Transverse colon (tissue), 4 donors: ENCODE measurements at regions not wholly inside any gene's neighbourhood (a gene's known extent, or its start where the extent isn't known, plus 50 kb on each side); places are given as distances from the start of the nearest gene placed in this dataset.

Experiments
- DNase-seq: peaks from one replicate; pipeline ENCODE4 v3.0.0-alpha.2; 2019
- H3K27ac ChIP-seq, 4 donors: fragments of 200-600 bp; sonication (generic); 2 replicates each; pipeline ENCODE4 v1.5.1; 2016 to 2018; ENCODE audit warnings: inconsistent platforms in 4 of 4
- H3K27me3 ChIP-seq: fragments of 200-600 bp; sonication (generic); 2 replicates; pipeline ENCODE4 v1.5.1; 2017; ENCODE audit warnings: inconsistent platforms
- H3K36me3 ChIP-seq, 4 donors: fragments of 200-600 bp; sonication (generic); 2 replicates each; pipeline ENCODE4 v1.5.1; 2017 to 2019; ENCODE audit warnings: inconsistent platforms in 4 of 4
- H3K4me1 ChIP-seq, 4 donors: fragments of 200-600 bp; sonication (generic); 2 replicates each; pipeline ENCODE4 v1.5.1; 2017 to 2020; ENCODE audit warnings: inconsistent platforms in 4 of 4
- H3K4me3 ChIP-seq, 4 donors: fragments of 200-600 bp; sonication (generic); 1 replicate in 1 of 4; 2 replicates in 3 of 4; pipeline versions ENCODE4 v1.5.1 to v1.6.1; 2017 to 2019; ENCODE audit warnings: inconsistent platforms in 4 of 4
- H3K9me3 ChIP-seq, 2 donors: fragments of 200-600 bp; sonication (generic); 2 replicates each; pipeline ENCODE4 v1.5.1; 2017 to 2019; ENCODE audit warnings: inconsistent platforms in 2 of 2
- EP300 ChIP-seq: sonication (generic); formaldehyde crosslinking; IDR thresholded peaks from one replicate; pipeline ENCODE4 v1.6.1; 2017; ENCODE audit warnings: antibody characterized with exemption, low read depth
- POLR2A ChIP-seq: fragments of 450-650 bp; IDR thresholded peaks from one replicate; pipeline ENCODE4 v1.6.1; 2016; ENCODE audit warnings: antibody characterized with exemption, mild to moderate bottlenecking, moderate library complexity
- POLR2AphosphoS5 ChIP-seq, 3 donors: sonication (generic); formaldehyde crosslinking; IDR thresholded peaks; one replicate each; pipeline ENCODE4 v1.6.1; 2016; ENCODE audit warnings: antibody characterized with exemption in 3 of 3
- WGBS, 2 donors: methylation state at CpG; one replicate each; pipeline ENCODE4 v1.1.5; 2018; ENCODE audit warnings: low coverage in 1 of 2; 5-methylcytosine and 5-hydroxymethylcytosine counted together
- in situ Hi-C, 4 donors: fragments of 200-750 bp; cut with MboI; loops; one replicate each; pipeline versions ENCODE4 v1.15.0 to v1.15.1; 2017; ENCODE audit warnings: low sequenced_read_pairs in 3 of 4, low pct_ligation_motif_present in 1 of 4, low pct_unique_long_range_greater_than_20kb in 1 of 4
- intact Hi-C: fragments of 100-400 bp; cut with DNase I; formaldehyde crosslinking; loops from one replicate; pipeline ENCODE4 v1.15.1; 2023; ENCODE audit warnings: low total_unique reads
- TF ChIP-seq, protein P1 (sequence below), 5 experiments: fragments of 200-600 bp in 3 of 5; fragments of 450-650 bp in 2 of 5; sonication (generic) in 3 of 5; IDR thresholded peaks; 1 replicate in 2 of 5; 2 replicates in 3 of 5; pipeline ENCODE4 v1.5.1; 2016 to 2017; ENCODE audit warnings: antibody characterized with exemption in 5 of 5, inconsistent platforms in 3 of 5, mild to moderate bottlenecking in 2 of 5, moderate library complexity in 1 of 5

DNA sequence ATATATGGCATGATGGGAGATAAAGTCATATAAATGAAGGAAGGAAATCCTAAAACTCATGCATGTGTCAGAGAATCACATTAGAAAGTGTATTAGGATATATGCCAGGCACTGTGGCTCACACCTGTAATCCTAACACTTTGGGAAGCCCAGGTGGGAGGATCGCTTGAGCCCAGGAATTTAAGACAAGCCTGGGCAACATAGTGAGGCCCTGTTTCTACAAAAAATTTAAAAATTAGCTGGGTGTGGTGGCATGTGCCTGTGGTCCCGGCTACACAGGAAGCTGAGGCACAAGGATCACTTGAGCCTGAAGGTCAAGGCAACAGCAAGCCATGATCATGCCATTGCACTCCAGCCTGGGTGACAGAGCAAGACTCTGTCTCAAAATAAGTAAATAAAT lies 130.3 kb upstream of the ARID2 start:
- TF ChIP-seq EP300 (no peak), POLR2A (no peak), POLR2AphosphoS5 (IDR thresholded peaks at IDR 0.05) (no peak)
- TF ChIP-seq, protein P1, sequence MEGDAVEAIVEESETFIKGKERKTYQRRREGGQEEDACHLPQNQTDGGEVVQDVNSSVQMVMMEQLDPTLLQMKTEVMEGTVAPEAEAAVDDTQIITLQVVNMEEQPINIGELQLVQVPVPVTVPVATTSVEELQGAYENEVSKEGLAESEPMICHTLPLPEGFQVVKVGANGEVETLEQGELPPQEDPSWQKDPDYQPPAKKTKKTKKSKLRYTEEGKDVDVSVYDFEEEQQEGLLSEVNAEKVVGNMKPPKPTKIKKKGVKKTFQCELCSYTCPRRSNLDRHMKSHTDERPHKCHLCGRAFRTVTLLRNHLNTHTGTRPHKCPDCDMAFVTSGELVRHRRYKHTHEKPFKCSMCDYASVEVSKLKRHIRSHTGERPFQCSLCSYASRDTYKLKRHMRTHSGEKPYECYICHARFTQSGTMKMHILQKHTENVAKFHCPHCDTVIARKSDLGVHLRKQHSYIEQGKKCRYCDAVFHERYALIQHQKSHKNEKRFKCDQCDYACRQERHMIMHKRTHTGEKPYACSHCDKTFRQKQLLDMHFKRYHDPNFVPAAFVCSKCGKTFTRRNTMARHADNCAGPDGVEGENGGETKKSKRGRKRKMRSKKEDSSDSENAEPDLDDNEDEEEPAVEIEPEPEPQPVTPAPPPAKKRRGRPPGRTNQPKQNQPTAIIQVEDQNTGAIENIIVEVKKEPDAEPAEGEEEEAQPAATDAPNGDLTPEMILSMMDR (IDR thresholded peaks at IDR 0.05), result no peak
- intact Hi-C loops (no loop called here), in situ Hi-C loops (no loop called here)
- Histone ChIP-seq H3K27me3 (no peaks in the 10 kb centered on the region), H3K27ac (no peak overlapping the region), H3K9me3 (no peaks in the 10 kb centered on the region), H3K4me3 (no peak overlapping the region), H3K4me1 (no peaks in the 10 kb centered on the region), H3K36me3 (no peaks in the 10 kb centered on the region)
- DNase-seq, result no peak
- 38 to 82% methylated on average over 1 to 2 of the region's 2 CpGs for WGBS, 2 donors

DNA sequence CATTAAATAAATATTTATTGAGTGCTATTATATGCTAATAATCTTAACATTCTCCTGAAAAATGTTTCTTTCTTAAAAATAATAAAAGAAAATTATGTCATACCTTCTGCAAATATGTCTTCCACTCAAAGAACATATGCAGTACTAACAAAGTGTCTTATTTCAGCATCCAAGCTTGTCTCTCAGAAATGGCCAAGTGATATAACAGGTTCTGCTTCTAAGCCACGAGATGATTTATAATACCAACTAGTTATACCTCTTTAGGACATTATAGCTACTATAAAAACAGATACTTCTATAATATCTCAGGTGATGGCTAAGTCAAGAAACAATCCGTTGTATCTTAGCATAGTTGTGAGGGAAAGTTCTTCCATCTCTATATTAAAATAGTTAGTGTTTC lies 128.1 kb upstream of the ARID2 start:
- no peak overlapping the region for H3K27ac ChIP-seq
- peaks cover 0 to 5% of the 10 kb centered on the region in 2 donors for H3K9me3 ChIP-seq
- 45 to 53% methylated on average over 2 of the region's 2 CpGs for WGBS, 2 donors
- H3K36me3 ChIP-seq, result no peaks in the 10 kb centered on the region
- no peak overlapping the region for H3K4me3 ChIP-seq
- H3K27me3 ChIP-seq, result no peaks in the 10 kb centered on the region
- no peaks in the 10 kb centered on the region for H3K4me1 ChIP-seq
- in situ Hi-C loops, result no loop called here
- no peak for DNase-seq
- intact Hi-C loops, result no loop called here
- no peak for TF ChIP-seq EP300
- no peak for TF ChIP-seq POLR2A
- TF ChIP-seq POLR2AphosphoS5 (IDR thresholded peaks at IDR 0.05), result no peak
- TF ChIP-seq, protein P1 (IDR thresholded peaks at IDR 0.05), result no peak

DNA sequence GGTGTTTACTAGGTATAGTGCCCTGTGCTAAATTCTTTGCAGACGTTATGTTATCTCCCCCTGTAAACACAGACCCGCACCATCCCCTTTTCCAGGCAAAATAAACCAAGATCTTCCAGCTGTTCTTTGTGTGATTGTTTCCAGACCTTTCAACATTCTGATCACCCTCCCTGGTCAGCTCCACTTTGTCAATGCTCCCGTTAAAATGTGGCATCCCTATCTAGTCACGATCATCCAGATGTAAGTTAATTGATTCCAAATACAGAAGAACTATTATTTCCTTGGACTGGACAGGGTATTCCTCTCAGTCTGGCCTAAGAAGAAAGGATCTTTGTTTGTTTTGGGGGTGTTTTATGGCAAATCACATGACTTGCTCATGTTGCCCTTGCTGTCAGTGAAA lies 127.6 kb upstream of the ARID2 start:
- 31 to 37% methylated on average over 2 to 4 of the region's 4 CpGs for WGBS, 2 donors
- TF ChIP-seq EP300, result no peak
- TF ChIP-seq, protein P1 (IDR thresholded peaks at IDR 0.05), result no peak
- no peak for TF ChIP-seq POLR2A
- TF ChIP-seq POLR2AphosphoS5 (IDR thresholded peaks at IDR 0.05), result no peak
- DNase-seq, result no peak
- peaks cover 0 to 5% of the 10 kb centered on the region in 2 donors for H3K9me3 ChIP-seq
- no peaks in the 10 kb centered on the region for H3K36me3 ChIP-seq
- intact Hi-C loops, result no loop called here
- in situ Hi-C loops, result no loop called here
- no peaks in the 10 kb centered on the region for H3K4me1 ChIP-seq
- H3K27me3 ChIP-seq, result no peaks in the 10 kb centered on the region
- H3K27ac ChIP-seq, result no peak overlapping the region
- no peak overlapping the region for H3K4me3 ChIP-seq

DNA sequence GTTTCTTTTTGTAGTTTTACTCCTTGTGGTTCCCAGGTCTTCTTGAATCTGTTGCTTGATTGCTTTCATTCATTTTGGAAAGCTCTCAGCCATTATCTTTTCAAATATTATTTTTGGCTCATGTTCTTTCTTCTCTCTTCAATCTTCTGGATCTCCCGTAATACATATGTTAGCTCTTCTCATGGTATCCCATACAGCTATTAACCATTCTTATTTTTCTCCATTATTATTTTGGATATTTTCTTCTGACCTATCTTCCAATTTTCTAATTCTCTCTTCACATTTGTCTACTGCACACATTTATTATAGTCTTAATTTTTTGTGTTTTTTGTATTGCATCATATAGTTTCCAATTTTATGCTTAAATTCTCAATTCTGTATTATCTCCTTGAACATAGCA lies 123.9 kb upstream of the ARID2 start:
- H3K27me3 ChIP-seq, result no peaks in the 10 kb centered on the region
- TF ChIP-seq EP300, result no peak
- no peak for TF ChIP-seq POLR2AphosphoS5 (IDR thresholded peaks at IDR 0.05)
- TF ChIP-seq, protein P1 (IDR thresholded peaks at IDR 0.05), result no peak
- TF ChIP-seq POLR2A, result no peak
- DNase-seq, result no peak
- no peaks in the 10 kb centered on the region for H3K36me3 ChIP-seq
- in situ Hi-C loops (no loop called here), intact Hi-C loops (no loop called here)
- no peak overlapping the region for H3K27ac ChIP-seq
- H3K4me1 ChIP-seq, result no peaks in the 10 kb centered on the region
- 92% methylated on average over 1 of the region's 1 CpG for WGBS, 2 donors
- peaks cover 0 to 5% of the 10 kb centered on the region in 2 donors for H3K9me3 ChIP-seq
- no peak overlapping the region for H3K4me3 ChIP-seq
